ENCODE measurements at regions not wholly inside any gene's neighbourhood (a gene's known extent, or its start where the extent isn't known, plus 50 kb on each side); places are given as distances from the start of the nearest gene placed in this dataset.

GRCh38 chr3:69445498-69445897 is 59.6 kb upstream of the FRMD4B start:
- Histone ChIP-seq H3K4me3 (no peak overlapping the region), H3K36me3 (no peaks in the 10 kb centered on the region), H3K9me3 (ENCODE audit: low read depth) (no peaks in the 10 kb centered on the region), H3K27ac (no peak overlapping the region), H3K4me1 (ENCODE audit: low read depth) (peaks cover 9% of the 10 kb centered on the region), H3K27me3 (no peaks in the 10 kb centered on the region)
- TF ChIP-seq CTCF (IDR thresholded peaks at IDR 0.05; ENCODE audit: low read depth, low read length) = no peak
- no peak for DNase-seq (ENCODE audit: low read depth in 1 of 2, low spot score in 1 of 2)

GRCh38 chr3:69445024-69445423 is 59.1 kb upstream of the FRMD4B start:
- H3K36me3 ChIP-seq = no peaks in the 10 kb centered on the region
- H3K4me1 ChIP-seq (ENCODE audit: low read depth) = peaks cover 9% of the 10 kb centered on the region
- no peak overlapping the region for H3K4me3 ChIP-seq
- DNase-seq (ENCODE audit: low read depth in 1 of 2, low spot score in 1 of 2) = no peak
- H3K9me3 ChIP-seq (ENCODE audit: low read depth) = no peaks in the 10 kb centered on the region
- H3K27ac ChIP-seq = no peak overlapping the region
- H3K27me3 ChIP-seq = no peaks in the 10 kb centered on the region
- no peak for TF ChIP-seq CTCF (IDR thresholded peaks at IDR 0.05; ENCODE audit: low read depth, low read length)

GRCh38 chr3:69443457-69443920 is 57.6 kb upstream of the FRMD4B start:
- Histone ChIP-seq H3K36me3 (no peaks in the 10 kb centered on the region), H3K27me3 (no peaks in the 10 kb centered on the region), H3K4me1 (ENCODE audit: low read depth) (peaks cover 9% of the 10 kb centered on the region), H3K9me3 (ENCODE audit: low read depth) (no peaks in the 10 kb centered on the region), H3K27ac (no peak overlapping the region), H3K4me3 (no peak overlapping the region)
- no peak for TF ChIP-seq CTCF (IDR thresholded peaks at IDR 0.05; ENCODE audit: low read depth, low read length)
- DNase-seq (ENCODE audit: low read depth in 1 of 2, low spot score in 1 of 2) = no peak

GRCh38 chr3:69442771-69443311 is 57.0 kb upstream of the FRMD4B start:
- H3K4me1 ChIP-seq (ENCODE audit: low read depth) = peaks cover 9% of the 10 kb centered on the region
- no peaks in the 10 kb centered on the region for H3K9me3 ChIP-seq (ENCODE audit: low read depth)
- DNase-seq (ENCODE audit: low read depth in 1 of 2, low spot score in 1 of 2) = no peak
- H3K27me3 ChIP-seq = no peaks in the 10 kb centered on the region
- no peak for TF ChIP-seq CTCF (IDR thresholded peaks at IDR 0.05; ENCODE audit: low read depth, low read length)
- H3K27ac ChIP-seq = no peak overlapping the region
- H3K36me3 ChIP-seq = no peaks in the 10 kb centered on the region
- H3K4me3 ChIP-seq = no peak overlapping the region

- peaks cover 9% of the 10 kb centered on the region for H3K4me1 ChIP-seq (ENCODE audit: low read depth)
- H3K36me3 ChIP-seq = no peaks in the 10 kb centered on the region
- TF ChIP-seq CTCF (IDR thresholded peaks at IDR 0.05; ENCODE audit: low read depth, low read length) = no peak
- DNase-seq (ENCODE audit: low read depth in 1 of 2, low spot score in 1 of 2) = no peak
- no peaks in the 10 kb centered on the region for H3K27me3 ChIP-seq
- H3K4me3 ChIP-seq = no peak overlapping the region
- no peaks in the 10 kb centered on the region for H3K9me3 ChIP-seq (ENCODE audit: low read depth)
- H3K27ac ChIP-seq = no peak overlapping the region
Observed at GRCh38 chr3:69441732-69442131, 55.8 kb upstream of the FRMD4B start.

GRCh38 chr3:69441040-69441439 is 55.2 kb upstream of the FRMD4B start:
- no peaks in the 10 kb centered on the region for H3K27me3 ChIP-seq
- H3K36me3 ChIP-seq = no peaks in the 10 kb centered on the region
- no peak for DNase-seq (ENCODE audit: low read depth in 1 of 2, low spot score in 1 of 2)
- H3K9me3 ChIP-seq (ENCODE audit: low read depth) = no peaks in the 10 kb centered on the region
- no peak overlapping the region for H3K27ac ChIP-seq
- TF ChIP-seq CTCF (IDR thresholded peaks at IDR 0.05; ENCODE audit: low read depth, low read length) = no peak
- no peak overlapping the region for H3K4me3 ChIP-seq
- H3K4me1 ChIP-seq (ENCODE audit: low read depth) = peaks cover 13% of the 10 kb centered on the region

All from cardiac muscle cell (in vitro differentiated cells and primary cell).